ENCODE measurements at regions not wholly inside any gene's neighbourhood (a gene's known extent, or its start where the extent isn't known, plus 50 kb on each side); places are given as distances from the start of the nearest gene placed in this dataset.

DNA sequence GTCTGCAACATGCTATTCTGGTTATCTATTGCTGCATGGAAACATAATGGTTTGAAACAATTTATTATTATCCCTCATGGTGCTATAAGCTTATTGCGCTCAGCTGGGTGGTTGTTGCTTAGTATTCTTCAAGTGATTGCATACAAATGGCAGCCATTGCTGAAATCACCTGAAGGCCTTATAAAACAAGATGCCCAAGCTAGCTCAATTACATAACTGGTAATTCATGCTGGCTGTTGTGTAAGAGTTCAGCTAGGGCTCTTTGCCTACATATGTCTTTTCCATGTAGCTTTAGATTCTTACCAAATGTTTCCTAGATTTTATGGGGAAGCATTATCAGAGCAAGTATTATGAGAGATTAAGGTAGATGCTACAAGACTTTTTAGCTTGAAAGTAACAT lies 644.0 kb upstream of the CBLB start:
- H3K36me3 Mint-ChIP-seq (ENCODE audit: low read depth), result no peaks in the 10 kb centered on the region
- Histone ChIP-seq H3K27me3 (ENCODE audit: insufficient read depth) (no peaks in the 10 kb centered on the region), H3K4me3 (no peak overlapping the region), H3K4me2 (no peak overlapping the region), H3F3A (replicated peaks; ENCODE audit: low read depth) (no peaks in the 10 kb centered on the region), H2AFZ (no peak overlapping the region), H3K79me2 (replicated peaks; ENCODE audit: insufficient read depth) (no peaks in the 10 kb centered on the region), H4K20me1 (replicated peaks; ENCODE audit: insufficient read depth) (no peaks in the 10 kb centered on the region), H3K4me1 (ENCODE audit: insufficient read depth) (no peaks in the 10 kb centered on the region), H3K27ac (ENCODE audit: low read depth) (0 out of 2 replicates have a peak overlapping the region, but pooled peaks have one; percentile 50), H3K36me3 (ENCODE audit: insufficient read depth) (no peaks in the 10 kb centered on the region), H3K9me2 (ENCODE audit: insufficient read depth) (peaks cover 15% of the 10 kb centered on the region; the same call in 1 of the 2 replicates)
- H3K27ac Mint-ChIP-seq, result no peak overlapping the region
- no peaks in the 10 kb centered on the region for H3K4me1 Mint-ChIP-seq
- no peak overlapping the region for H3K4me3 Mint-ChIP-seq
- ATAC-seq, result no peak
- no peak for DNase-seq (ENCODE audit: low spot score)
- H3K27me3 Mint-ChIP-seq (ENCODE audit: insufficient read depth, low read depth, poor library complexity), result peaks cover 2% of the 10 kb centered on the region
- no peaks in the 10 kb centered on the region for H3K9me3 Mint-ChIP-seq
- no peak for TF ChIP-seq STAT1 (IDR thresholded peaks at IDR 0.05; ENCODE audit: unreplicated experiment)

DNA sequence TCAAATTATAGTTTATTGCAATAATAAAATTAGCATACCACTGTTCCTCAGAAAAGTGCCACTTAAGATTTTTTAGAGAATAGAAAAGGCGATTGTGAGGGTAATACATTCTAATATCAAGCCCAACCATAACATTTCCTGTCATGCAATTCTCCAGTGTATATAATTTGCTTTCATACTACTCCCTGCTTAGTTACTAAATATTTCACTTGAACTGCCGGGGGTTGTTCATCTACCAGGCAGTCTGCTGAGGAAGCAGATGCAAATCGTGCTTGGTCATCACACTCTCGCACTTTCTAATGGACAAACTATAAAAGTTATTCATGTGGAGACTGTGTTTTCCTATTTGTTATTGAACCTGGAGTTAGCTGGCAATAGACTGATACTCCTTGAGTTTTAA lies 645.6 kb upstream of the CBLB start:
- Mint-ChIP-seq H3K27me3 (ENCODE audit: insufficient read depth, low read depth, poor library complexity) (peaks cover 2% of the 10 kb centered on the region), H3K36me3 (ENCODE audit: low read depth) (no peaks in the 10 kb centered on the region), H3K4me3 (no peak overlapping the region), H3K27ac (no peak overlapping the region), H3K4me1 (no peaks in the 10 kb centered on the region), H3K9me3 (no peaks in the 10 kb centered on the region)
- Histone ChIP-seq H3K4me3 (no peak overlapping the region), H2AFZ (no peak overlapping the region), H3K27ac (ENCODE audit: low read depth) (no peak overlapping the region), H3K4me2 (no peak overlapping the region), H4K20me1 (replicated peaks; ENCODE audit: insufficient read depth) (no peaks in the 10 kb centered on the region), H3K79me2 (replicated peaks; ENCODE audit: insufficient read depth) (no peaks in the 10 kb centered on the region), H3K4me1 (ENCODE audit: insufficient read depth) (no peaks in the 10 kb centered on the region), H3F3A (replicated peaks; ENCODE audit: low read depth) (no peaks in the 10 kb centered on the region), H3K27me3 (ENCODE audit: insufficient read depth) (no peaks in the 10 kb centered on the region), H3K9me2 (ENCODE audit: insufficient read depth) (peaks cover 15% of the 10 kb centered on the region; the same call in 1 of the 2 replicates), H3K36me3 (ENCODE audit: insufficient read depth) (no peaks in the 10 kb centered on the region)
- TF ChIP-seq, protein P1, sequence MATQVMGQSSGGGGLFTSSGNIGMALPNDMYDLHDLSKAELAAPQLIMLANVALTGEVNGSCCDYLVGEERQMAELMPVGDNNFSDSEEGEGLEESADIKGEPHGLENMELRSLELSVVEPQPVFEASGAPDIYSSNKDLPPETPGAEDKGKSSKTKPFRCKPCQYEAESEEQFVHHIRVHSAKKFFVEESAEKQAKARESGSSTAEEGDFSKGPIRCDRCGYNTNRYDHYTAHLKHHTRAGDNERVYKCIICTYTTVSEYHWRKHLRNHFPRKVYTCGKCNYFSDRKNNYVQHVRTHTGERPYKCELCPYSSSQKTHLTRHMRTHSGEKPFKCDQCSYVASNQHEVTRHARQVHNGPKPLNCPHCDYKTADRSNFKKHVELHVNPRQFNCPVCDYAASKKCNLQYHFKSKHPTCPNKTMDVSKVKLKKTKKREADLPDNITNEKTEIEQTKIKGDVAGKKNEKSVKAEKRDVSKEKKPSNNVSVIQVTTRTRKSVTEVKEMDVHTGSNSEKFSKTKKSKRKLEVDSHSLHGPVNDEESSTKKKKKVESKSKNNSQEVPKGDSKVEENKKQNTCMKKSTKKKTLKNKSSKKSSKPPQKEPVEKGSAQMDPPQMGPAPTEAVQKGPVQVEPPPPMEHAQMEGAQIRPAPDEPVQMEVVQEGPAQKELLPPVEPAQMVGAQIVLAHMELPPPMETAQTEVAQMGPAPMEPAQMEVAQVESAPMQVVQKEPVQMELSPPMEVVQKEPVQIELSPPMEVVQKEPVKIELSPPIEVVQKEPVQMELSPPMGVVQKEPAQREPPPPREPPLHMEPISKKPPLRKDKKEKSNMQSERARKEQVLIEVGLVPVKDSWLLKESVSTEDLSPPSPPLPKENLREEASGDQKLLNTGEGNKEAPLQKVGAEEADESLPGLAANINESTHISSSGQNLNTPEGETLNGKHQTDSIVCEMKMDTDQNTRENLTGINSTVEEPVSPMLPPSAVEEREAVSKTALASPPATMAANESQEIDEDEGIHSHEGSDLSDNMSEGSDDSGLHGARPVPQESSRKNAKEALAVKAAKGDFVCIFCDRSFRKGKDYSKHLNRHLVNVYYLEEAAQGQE (IDR thresholded peaks at IDR 0.05; ENCODE audit: unreplicated experiment), result no peak
- TF ChIP-seq, protein P2, sequence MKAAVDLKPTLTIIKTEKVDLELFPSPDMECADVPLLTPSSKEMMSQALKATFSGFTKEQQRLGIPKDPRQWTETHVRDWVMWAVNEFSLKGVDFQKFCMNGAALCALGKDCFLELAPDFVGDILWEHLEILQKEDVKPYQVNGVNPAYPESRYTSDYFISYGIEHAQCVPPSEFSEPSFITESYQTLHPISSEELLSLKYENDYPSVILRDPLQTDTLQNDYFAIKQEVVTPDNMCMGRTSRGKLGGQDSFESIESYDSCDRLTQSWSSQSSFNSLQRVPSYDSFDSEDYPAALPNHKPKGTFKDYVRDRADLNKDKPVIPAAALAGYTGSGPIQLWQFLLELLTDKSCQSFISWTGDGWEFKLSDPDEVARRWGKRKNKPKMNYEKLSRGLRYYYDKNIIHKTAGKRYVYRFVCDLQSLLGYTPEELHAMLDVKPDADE (IDR thresholded peaks at IDR 0.05), result no peak
- no peak for TF ChIP-seq NANOG (IDR thresholded peaks at IDR 0.05; ENCODE audit: borderline replicate concordance)
- TF ChIP-seq, protein P3, sequence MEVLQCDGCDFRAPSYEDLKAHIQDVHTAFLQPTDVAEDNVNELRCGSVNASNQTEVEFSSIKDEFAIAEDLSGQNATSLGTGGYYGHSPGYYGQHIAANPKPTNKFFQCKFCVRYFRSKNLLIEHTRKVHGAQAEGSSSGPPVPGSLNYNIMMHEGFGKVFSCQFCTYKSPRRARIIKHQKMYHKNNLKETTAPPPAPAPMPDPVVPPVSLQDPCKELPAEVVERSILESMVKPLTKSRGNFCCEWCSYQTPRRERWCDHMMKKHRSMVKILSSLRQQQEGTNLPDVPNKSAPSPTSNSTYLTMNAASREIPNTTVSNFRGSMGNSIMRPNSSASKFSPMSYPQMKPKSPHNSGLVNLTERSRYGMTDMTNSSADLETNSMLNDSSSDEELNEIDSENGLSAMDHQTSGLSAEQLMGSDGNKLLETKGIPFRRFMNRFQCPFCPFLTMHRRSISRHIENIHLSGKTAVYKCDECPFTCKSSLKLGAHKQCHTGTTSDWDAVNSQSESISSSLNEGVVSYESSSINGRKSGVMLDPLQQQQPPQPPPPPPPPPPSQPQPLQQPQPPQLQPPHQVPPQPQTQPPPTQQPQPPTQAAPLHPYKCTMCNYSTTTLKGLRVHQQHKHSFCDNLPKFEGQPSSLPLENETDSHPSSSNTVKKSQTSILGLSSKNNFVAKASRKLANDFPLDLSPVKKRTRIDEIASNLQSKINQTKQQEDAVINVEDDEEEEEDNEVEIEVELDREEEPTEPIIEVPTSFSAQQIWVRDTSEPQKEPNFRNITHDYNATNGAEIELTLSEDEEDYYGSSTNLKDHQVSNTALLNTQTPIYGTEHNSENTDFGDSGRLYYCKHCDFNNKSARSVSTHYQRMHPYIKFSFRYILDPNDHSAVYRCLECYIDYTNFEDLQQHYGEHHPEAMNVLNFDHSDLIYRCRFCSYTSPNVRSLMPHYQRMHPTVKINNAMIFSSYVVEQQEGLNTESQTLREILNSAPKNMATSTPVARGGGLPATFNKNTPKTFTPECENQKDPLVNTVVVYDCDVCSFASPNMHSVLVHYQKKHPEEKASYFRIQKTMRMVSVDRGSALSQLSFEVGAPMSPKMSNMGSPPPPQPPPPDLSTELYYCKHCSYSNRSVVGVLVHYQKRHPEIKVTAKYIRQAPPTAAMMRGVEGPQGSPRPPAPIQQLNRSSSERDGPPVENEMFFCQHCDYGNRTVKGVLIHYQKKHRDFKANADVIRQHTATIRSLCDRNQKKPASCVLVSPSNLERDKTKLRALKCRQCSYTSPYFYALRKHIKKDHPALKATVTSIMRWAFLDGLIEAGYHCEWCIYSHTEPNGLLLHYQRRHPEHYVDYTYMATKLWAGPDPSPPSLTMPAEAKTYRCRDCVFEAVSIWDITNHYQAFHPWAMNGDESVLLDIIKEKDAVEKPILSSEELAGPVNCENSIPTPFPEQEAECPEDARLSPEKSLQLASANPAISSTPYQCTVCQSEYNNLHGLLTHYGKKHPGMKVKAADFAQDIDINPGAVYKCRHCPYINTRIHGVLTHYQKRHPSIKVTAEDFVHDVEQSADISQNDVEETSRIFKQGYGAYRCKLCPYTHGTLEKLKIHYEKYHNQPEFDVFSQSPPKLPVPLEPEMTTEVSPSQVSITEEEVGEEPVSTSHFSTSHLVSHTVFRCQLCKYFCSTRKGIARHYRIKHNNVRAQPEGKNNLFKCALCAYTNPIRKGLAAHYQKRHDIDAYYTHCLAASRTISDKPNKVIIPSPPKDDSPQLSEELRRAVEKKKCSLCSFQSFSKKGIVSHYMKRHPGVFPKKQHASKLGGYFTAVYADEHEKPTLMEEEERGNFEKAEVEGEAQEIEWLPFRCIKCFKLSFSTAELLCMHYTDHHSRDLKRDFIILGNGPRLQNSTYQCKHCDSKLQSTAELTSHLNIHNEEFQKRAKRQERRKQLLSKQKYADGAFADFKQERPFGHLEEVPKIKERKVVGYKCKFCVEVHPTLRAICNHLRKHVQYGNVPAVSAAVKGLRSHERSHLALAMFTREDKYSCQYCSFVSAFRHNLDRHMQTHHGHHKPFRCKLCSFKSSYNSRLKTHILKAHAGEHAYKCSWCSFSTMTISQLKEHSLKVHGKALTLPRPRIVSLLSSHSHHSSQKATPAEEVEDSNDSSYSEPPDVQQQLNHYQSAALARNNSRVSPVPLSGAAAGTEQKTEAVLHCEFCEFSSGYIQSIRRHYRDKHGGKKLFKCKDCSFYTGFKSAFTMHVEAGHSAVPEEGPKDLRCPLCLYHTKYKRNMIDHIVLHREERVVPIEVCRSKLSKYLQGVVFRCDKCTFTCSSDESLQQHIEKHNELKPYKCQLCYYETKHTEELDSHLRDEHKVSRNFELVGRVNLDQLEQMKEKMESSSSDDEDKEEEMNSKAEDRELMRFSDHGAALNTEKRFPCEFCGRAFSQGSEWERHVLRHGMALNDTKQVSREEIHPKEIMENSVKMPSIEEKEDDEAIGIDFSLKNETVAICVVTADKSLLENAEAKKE (CRISPR knock-in tag; IDR thresholded peaks at IDR 0.05), result no peak
- no peak for ATAC-seq
- no peak for DNase-seq (ENCODE audit: low spot score)

All from GM23338 (cell line).